ENCODE measurements at regions not wholly inside any gene's neighbourhood (a gene's known extent, or its start where the extent isn't known, plus 50 kb on each side); places are given as distances from the start of the nearest gene placed in this dataset.

- no peak for ATAC-seq (ENCODE audit: insufficient read depth, low read depth)
These were observed 172.3 kb upstream of the MBNL1 start for GRCh38 chr3:152096280-152096906.

GRCh38 chr3:152097120-152097519, 171.6 kb upstream of the MBNL1 start:
- TF ChIP-seq EZH2 (IDR thresholded peaks at IDR 0.05; ENCODE audit: borderline replicate concordance, low read depth, low read length, severe bottlenecking) (no peak), CTCF (IDR thresholded peaks at IDR 0.05; ENCODE audit: borderline replicate concordance, extremely low read depth, low read length, poor library complexity, severe bottlenecking) (no peak)
- Histone ChIP-seq H3K27ac (ENCODE audit: low read length) (no peak overlapping the region), H3K36me3 (ENCODE audit: insufficient read depth, low read length) (no peaks in the 10 kb centered on the region), H3K4me1 (ENCODE audit: insufficient read depth, low read length) (no peaks in the 10 kb centered on the region), H3K4me3 (ENCODE audit: low read depth in 1 of 2, low read length in 2 of 2) (no peak overlapping the region), H3K4me2 (ENCODE audit: insufficient read depth, low read length) (no peak overlapping the region), H3K9me3 (ENCODE audit: insufficient read depth, low read length, severe bottlenecking) (no peaks in the 10 kb centered on the region), H4K20me1 (ENCODE audit: insufficient read depth, low read length) (no peaks in the 10 kb centered on the region), H3K79me2 (ENCODE audit: insufficient read depth, low read length) (no peaks in the 10 kb centered on the region), H3K9ac (ENCODE audit: low read depth, low read length) (no peak overlapping the region), H3K27me3 (ENCODE audit: insufficient read depth, low read length, poor library complexity) (no peaks in the 10 kb centered on the region), H2AFZ (ENCODE audit: low read depth, low read length) (no peak overlapping the region)
- no peak for DNase-seq
- ATAC-seq (ENCODE audit: insufficient read depth, low read depth): no peak

More at GRCh38 chr3:152096280-152096906, 172.3 kb upstream of the MBNL1 start:
- no peak for DNase-seq
- Histone ChIP-seq H3K36me3 (ENCODE audit: insufficient read depth, low read length) (no peaks in the 10 kb centered on the region), H3K9me3 (ENCODE audit: insufficient read depth, low read length, severe bottlenecking) (no peaks in the 10 kb centered on the region), H3K27ac (ENCODE audit: low read length) (no peak overlapping the region), H3K4me3 (ENCODE audit: low read depth in 1 of 2, low read length in 2 of 2) (no peak overlapping the region), H3K79me2 (ENCODE audit: insufficient read depth, low read length) (no peaks in the 10 kb centered on the region), H3K27me3 (ENCODE audit: insufficient read depth, low read length, poor library complexity) (no peaks in the 10 kb centered on the region), H4K20me1 (ENCODE audit: insufficient read depth, low read length) (no peaks in the 10 kb centered on the region), H3K4me2 (ENCODE audit: insufficient read depth, low read length) (no peak overlapping the region), H2AFZ (ENCODE audit: low read depth, low read length) (no peak overlapping the region), H3K9ac (ENCODE audit: low read depth, low read length) (no peak overlapping the region), H3K4me1 (ENCODE audit: insufficient read depth, low read length) (no peaks in the 10 kb centered on the region)
- no peak for TF ChIP-seq CTCF (IDR thresholded peaks at IDR 0.05; ENCODE audit: borderline replicate concordance, extremely low read depth, low read length, poor library complexity, severe bottlenecking)
- no peak for TF ChIP-seq EZH2 (IDR thresholded peaks at IDR 0.05; ENCODE audit: borderline replicate concordance, low read depth, low read length, severe bottlenecking)

GRCh38 chr3:152097770-152098169, 171.0 kb upstream of the MBNL1 start:
- DNase-seq (no peak), ATAC-seq (ENCODE audit: insufficient read depth, low read depth) (no peak)
- Histone ChIP-seq H2AFZ (ENCODE audit: low read depth, low read length) (no peak overlapping the region), H3K4me2 (ENCODE audit: insufficient read depth, low read length) (no peak overlapping the region), H3K9ac (ENCODE audit: low read depth, low read length) (no peak overlapping the region), H4K20me1 (ENCODE audit: insufficient read depth, low read length) (no peaks in the 10 kb centered on the region), H3K79me2 (ENCODE audit: insufficient read depth, low read length) (no peaks in the 10 kb centered on the region), H3K4me3 (ENCODE audit: low read depth in 1 of 2, low read length in 2 of 2) (no peak overlapping the region), H3K36me3 (ENCODE audit: insufficient read depth, low read length) (no peaks in the 10 kb centered on the region), H3K27ac (ENCODE audit: low read length) (no peak overlapping the region), H3K9me3 (ENCODE audit: insufficient read depth, low read length, severe bottlenecking) (no peaks in the 10 kb centered on the region), H3K4me1 (ENCODE audit: insufficient read depth, low read length) (no peaks in the 10 kb centered on the region), H3K27me3 (ENCODE audit: insufficient read depth, low read length, poor library complexity) (no peaks in the 10 kb centered on the region)
- TF ChIP-seq EZH2 (IDR thresholded peaks at IDR 0.05; ENCODE audit: borderline replicate concordance, low read depth, low read length, severe bottlenecking) (no peak), CTCF (IDR thresholded peaks at IDR 0.05; ENCODE audit: borderline replicate concordance, extremely low read depth, low read length, poor library complexity, severe bottlenecking) (no peak)

Data from DND-41 (cell line).